ENCODE measurements at regions not wholly inside any gene's neighbourhood (a gene's known extent, or its start where the extent isn't known, plus 50 kb on each side); places are given as distances from the start of the nearest gene placed in this dataset.
"Not testable (repeated sequence)": the region's sequence is repeated elsewhere in the genome, so short reads cannot be mapped to it uniquely, and the experiment has no call there.

GRCh38 chr2:238521870-238522269 is 95.1 kb downstream of the ASB1 start:
- DNase-seq = no peak

- peak in 1 of 2 donors; percentile 4 for DNase-seq
Measured at GRCh38 chr2:238523158-238524110, 96.7 kb downstream of the ASB1 start.

GRCh38 chr2:238524426-238524983 is 97.8 kb downstream of the ASB1 start:
- DNase-seq = no peak

- DNase-seq = no peak
Measured at GRCh38 chr2:238525990-238526389, 99.3 kb downstream of the ASB1 start.

GRCh38 chr2:238527565-238527964 is 100.8 kb downstream of the ASB1 start:
- no peak for DNase-seq

GRCh38 chr2:238528953-238529781 is 102.4 kb downstream of the ASB1 start:
- no peak for DNase-seq

GRCh38 chr2:238531017-238531645 is 104.4 kb downstream of the ASB1 start:
- DNase-seq = not testable (repeated sequence)

- not testable (repeated sequence) for DNase-seq
Measured at GRCh38 chr2:238543732-238544131, 117.0 kb downstream of the ASB1 start.

- DNase-seq = no peak
Measured at GRCh38 chr2:238548902-238549462, 122.3 kb downstream of the ASB1 start.

GRCh38 chr2:238549866-238550265 is 123.1 kb downstream of the ASB1 start:
- no peak for DNase-seq

- no peak for DNase-seq
Measured at GRCh38 chr2:238551091-238551490, 124.4 kb downstream of the ASB1 start.

- no peak for DNase-seq
Measured at GRCh38 chr2:238552226-238552625, 125.5 kb downstream of the ASB1 start.

- DNase-seq = no peak
Measured at GRCh38 chr2:238553159-238553558, 126.4 kb downstream of the ASB1 start.

GRCh38 chr2:238554468-238555315 is 128.0 kb downstream of the ASB1 start:
- peak; percentile 21 to 50 for DNase-seq

GRCh38 chr2:238555786-238556542 is 129.2 kb downstream of the ASB1 start:
- DNase-seq = no peak

GRCh38 chr2:238557431-238557830 is 130.7 kb downstream of the ASB1 start:
- no peak for DNase-seq

GRCh38 chr2:238557936-238558335 is 131.2 kb downstream of the ASB1 start:
- DNase-seq = no peak

GRCh38 chr2:238558456-238559099 is 131.9 kb downstream of the ASB1 start:
- no peak for DNase-seq

- no peak for DNase-seq
Measured at GRCh38 chr2:238560234-238560633, 133.5 kb downstream of the ASB1 start.

- no peak for DNase-seq
Measured at GRCh38 chr2:238561230-238561629, 134.5 kb downstream of the ASB1 start.
